HG02610 (cell line): ENCODE measurements at regions not wholly inside any gene's neighbourhood (a gene's known extent, or its start where the extent isn't known, plus 50 kb on each side); places are given as distances from the start of the nearest gene placed in this dataset.

Experiments
- ATAC-seq: cut with Tn5 transposase; IDR thresholded peaks from one replicate; pipeline ENCODE4 v1.9.1; 2021; ENCODE audit warnings: mild to moderate bottlenecking, moderate library complexity; ENCODE audit not compliant: unreplicated experiment

DNA sequence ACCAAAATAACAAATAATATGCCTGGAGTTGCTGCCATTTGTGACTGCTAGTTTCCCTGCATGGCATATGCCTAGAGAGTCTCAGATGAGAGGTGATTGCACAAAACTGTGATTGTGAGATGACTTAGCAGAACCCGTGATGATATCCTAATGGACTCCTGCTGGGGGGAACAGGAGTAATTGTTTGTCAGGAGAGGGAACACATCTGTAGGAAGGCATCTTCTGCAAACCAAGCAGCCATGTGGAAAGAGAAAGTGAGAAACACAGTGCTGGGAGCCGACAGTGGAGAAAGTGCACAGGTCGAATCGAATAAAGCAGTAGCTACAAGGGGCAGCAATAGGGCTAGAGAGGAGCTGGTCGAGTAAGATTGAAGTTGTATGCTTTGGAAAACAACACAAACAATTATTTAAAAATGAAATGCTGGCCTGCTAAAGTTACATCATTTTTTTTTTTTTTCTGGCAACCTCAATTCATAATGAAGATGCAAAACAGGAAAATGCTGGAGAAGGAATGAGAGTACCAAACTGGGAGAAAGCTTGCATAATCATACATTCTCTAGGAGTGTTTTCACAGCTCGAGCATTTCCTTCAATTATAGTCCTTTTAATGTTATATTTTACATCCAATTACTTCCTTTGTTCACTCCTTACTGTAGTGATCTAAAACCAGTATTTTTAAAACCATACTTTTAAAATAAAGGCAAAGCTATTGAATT is 494.2 kb upstream of the AGTR1 start:
- ATAC-seq, result no peak

- no peak for ATAC-seq
Measured at GRCh38 chr3:148204131-148204530, 493.6 kb upstream of the AGTR1 start.

DNA sequence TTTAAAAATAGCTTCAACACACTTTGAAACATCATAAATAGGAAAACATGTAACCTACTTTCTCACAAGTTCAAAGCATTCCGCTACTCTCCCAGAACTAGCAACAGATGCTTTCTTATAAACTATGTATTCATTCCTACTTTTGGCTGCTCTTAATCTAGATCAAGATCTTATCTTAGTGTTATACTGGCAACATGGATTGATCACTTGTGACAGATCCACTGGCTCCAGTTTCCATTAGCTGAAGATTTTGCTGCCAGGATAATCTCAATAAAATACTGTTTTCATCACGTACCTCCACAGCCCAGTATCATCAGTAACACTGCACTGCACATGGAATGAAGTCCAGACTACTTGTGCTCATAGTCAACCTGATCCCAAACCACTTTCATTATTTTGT is 491.7 kb upstream of the AGTR1 start:
- ATAC-seq, result no peak

- no peak for ATAC-seq
Measured at GRCh38 chr3:148206446-148206845, 491.3 kb upstream of the AGTR1 start.

DNA sequence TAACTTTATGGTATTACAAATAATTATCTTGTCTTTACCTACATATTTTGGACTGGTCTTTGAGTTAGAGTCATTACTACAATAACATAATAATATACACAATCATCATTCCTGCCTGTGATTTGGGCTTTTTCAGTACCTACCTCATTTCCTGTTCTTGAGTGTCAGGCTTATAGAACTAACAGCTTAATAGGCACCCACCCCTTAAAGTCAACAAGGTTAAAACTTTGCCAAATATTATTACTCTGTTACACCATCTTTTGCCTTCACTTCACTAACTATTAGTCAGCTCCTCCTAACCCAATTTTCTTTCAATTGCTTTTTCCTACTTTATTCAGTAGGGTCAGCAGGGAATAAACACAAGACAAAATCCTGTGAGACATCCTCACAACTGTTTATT is 488.7 kb upstream of the AGTR1 start:
- ATAC-seq, result no peak

DNA sequence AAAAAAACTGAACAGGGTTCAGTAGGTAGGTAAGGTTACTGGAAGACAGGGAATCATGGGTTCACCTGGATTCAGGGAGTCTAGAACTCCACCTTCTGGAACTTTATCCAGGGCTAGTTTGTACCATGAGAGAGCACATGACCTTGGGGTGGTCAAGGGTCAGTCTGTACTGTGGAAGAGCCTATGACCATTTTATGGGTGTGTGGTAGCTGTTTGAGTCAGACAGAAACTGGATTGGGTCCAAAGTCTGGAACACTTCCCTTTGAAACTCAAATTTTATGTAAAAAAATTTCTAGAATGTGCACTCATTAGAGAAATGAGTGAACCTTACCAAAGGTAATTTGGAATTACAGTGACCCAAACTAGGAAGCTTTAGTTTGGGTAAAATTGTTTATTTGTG is 486.0 kb upstream of the AGTR1 start:
- ATAC-seq, result no peak

DNA sequence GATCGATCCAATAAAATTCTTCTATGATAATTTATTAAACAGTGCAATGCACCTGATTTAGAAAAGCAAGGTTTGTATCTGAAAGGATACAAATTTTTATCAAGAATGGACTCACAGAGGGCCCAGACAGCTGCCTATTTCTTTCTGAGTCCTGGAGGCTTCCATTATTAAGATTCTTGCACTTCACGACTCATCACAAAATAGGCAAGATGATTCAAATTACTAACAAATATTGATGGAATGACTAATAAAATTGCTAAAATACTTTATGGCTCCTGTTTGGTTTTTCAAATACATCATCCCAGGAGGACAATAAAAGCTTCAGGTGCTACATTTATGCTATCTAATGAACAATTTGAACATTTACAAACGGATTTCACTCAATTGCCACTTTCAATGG is 483.0 kb upstream of the AGTR1 start:
- ATAC-seq, result no peak

- ATAC-seq, result no peak
Measured at GRCh38 chr3:148217317-148217716, 480.4 kb upstream of the AGTR1 start.

DNA sequence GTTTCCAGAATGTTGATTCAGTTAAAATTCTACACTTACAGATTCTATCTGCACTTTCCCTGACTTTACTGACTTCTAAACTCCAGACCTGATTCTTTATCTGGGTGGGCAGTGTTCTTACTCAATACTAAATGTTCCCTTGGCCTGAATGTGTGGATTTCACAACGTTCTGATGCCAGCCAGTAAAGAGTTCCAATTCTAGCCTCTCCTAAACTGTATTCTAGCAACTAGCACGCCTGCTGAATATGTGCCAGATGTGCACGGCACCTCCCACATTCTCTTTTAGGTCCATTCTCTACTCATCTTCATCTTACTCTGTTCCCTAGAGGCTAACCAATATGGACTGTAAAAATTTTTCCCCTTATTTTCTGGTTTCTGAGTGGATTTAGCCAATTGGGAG is 479.5 kb upstream of the AGTR1 start:
- no peak for ATAC-seq

GRCh38 chr3:148219999-148220398 is 477.7 kb upstream of the AGTR1 start:
- ATAC-seq, result no peak

GRCh38 chr3:148221303-148221702 is 476.4 kb upstream of the AGTR1 start:
- ATAC-seq, result no peak

DNA sequence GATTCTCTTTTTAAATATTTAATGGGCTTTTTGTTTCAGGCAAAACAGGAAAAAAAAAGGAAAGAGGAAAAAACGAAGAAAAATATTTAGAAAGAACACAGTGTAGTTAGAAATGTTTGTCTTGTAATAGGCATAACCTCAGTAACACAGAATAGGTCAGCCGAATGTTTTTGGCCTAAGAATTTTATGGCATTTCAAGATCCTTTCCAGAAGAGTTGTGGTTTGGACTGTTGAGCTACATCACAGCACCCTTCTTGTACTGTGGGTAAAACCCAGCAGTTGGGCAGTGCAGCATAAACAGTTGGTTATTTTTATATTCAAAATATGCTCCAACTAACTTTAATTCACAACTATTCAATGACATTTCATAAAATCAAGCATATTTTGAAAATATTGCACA is 474.4 kb upstream of the AGTR1 start:
- no peak for ATAC-seq

DNA sequence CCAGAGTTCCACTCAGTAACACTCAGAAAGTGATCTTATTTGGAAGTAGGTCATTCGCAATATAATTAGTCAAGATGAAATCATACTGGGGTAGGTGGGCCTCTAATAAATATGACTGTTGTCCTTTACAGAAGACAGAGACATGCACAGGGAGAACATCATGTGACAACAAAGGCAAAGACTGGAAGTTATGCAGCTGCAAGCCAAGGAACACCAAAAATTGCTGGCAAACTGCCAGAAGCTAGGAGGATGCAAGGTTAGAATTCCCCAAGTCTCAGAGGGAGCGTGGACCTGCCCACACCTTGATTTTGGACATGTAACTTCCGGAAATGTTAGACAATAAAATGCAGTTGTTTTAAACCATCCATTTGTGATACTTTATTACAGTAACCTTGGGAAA is 471.5 kb upstream of the AGTR1 start:
- no peak for ATAC-seq

DNA sequence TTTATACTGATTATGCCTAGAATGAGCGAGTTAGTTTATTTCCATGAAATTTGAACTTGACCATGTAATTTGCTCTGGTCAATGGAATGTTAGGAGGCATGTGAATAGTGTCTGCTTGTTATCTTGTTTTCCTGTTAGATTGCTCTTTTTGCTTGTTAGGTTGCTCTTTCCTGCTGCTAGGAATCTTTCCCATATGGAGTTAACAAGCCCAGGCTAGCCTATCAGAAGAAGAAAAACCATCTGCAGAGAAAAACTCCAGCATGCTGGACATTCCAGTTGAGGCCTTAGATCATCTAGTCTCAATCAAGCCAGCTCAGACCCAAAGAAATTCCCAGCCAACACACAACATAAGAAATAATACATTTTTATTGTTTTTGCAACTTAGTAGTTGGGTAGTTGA is 470.2 kb upstream of the AGTR1 start:
- no peak for ATAC-seq

DNA sequence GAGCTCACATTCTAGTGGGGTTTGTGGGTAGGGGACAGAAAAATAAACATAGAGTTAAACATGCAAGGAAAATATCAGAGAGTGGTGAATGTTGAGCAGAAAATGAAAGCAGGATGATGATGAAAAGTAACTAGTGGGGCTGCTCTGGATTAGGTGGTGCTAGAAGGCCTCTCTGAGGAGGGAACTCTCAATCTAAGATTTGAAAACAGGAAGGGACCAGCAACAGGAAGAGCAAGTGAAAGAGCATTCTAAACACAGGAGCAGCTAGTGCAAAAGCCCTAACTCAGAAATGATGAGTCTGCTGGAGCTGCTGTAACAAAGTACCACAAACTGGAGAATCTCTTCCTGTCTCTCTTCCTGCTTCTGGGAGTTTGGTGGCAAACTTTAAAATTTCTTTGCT is 468.6 kb upstream of the AGTR1 start:
- ATAC-seq, result peak; percentile 63

- ATAC-seq, result no peak
Measured at GRCh38 chr3:148230473-148230872, 467.2 kb upstream of the AGTR1 start.

- no peak for ATAC-seq
Measured at GRCh38 chr3:148232389-148232788, 465.3 kb upstream of the AGTR1 start.

DNA sequence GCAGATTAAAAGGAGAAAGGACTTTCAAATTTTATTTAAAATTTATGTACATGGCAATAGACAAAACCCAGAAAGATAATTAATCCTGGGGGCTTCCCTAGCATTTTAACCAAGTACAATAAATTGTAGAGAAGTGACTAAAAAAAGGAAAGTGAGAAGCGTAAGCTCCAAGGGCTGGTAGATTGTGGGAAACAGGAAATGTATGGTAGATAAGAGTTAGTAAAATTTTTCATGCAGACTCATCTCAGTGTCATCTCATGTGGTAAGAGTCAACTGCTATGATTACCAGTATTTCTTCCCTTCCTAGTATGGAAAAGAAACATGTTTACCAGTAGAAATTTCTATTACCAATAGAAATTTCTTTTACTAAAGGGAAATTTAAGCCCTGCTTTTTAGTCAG is 464.3 kb upstream of the AGTR1 start:
- peak; percentile 63 for ATAC-seq

- no peak for ATAC-seq
Measured at GRCh38 chr3:148234536-148234935, 463.2 kb upstream of the AGTR1 start.

DNA sequence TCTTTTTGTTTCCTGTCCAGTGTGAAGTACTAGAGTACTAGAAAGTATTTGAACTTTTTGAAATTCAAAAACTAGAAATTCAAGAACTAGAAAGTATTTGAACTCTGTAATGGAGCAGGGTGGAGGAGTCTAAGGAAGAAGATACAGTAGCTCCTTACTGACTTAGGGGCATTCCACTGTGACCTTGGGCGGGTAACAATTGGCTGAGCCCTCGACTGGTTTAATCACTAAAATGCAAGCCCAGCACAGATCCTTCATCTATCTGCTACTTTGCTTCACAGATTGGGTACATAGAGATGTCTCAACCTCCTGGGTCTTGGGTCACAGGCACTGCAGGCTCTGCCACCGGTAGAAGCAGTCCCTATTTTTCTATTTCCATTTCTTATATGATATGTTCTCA is 462.1 kb upstream of the AGTR1 start:
- ATAC-seq, result no peak

- ATAC-seq, result no peak
Measured at GRCh38 chr3:148238421-148238821, 459.3 kb upstream of the AGTR1 start.

- no peak for ATAC-seq
Measured at GRCh38 chr3:148240351-148240750, 457.4 kb upstream of the AGTR1 start.

DNA sequence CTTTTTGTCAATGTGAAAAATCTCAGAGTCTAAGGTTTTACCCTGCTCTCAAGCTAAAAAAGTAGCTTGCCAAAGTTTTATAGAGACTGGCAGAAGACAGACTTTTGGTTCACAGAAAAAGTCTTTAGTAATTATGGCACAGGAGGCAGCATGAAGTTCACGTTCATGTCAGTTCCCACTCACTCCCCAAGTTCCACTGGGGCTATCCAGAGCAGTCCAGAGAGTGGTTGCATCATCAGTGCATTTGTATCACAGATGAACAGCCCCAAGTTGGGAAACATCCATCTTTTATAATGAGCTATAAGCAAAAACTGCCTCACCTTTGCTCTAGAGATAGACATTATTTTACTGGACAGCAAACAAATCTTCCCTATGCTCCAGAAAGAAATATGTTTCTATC is 454.1 kb upstream of the AGTR1 start:
- no peak for ATAC-seq
